Sigmoid colon (tissue), 6 donors: ENCODE measurements at regions not wholly inside any gene's neighbourhood (a gene's known extent, or its start where the extent isn't known, plus 50 kb on each side); places are given as distances from the start of the nearest gene placed in this dataset.

Experiments
- DNase-seq: peaks from one replicate; pipeline ENCODE4 v3.0.0-alpha.2; 2019
- H3K27ac ChIP-seq, 4 donors: fragments of 200-600 bp; sonication (generic); one replicate each; pipeline ENCODE4 v1.5.1; 2016 to 2019; ENCODE audit warnings: mild to moderate bottlenecking in 1 of 4
- H3K27me3 ChIP-seq, 3 donors: fragments of 200-600 bp; sonication (generic); one replicate each; pipeline ENCODE4 v1.5.1; 2019; ENCODE audit warnings: mild to moderate bottlenecking in 1 of 3
- H3K36me3 ChIP-seq, 4 donors: fragments of 200-600 bp; sonication (generic); one replicate each; pipeline ENCODE4 v1.5.1; 2016 to 2019
- H3K4me1 ChIP-seq, 4 donors: fragments of 200-600 bp; sonication (generic); one replicate each; pipeline ENCODE4 v1.5.1; 2017 to 2019
- H3K4me3 ChIP-seq, 4 donors: fragments of 200-600 bp; sonication (generic); one replicate each; pipeline ENCODE4 v1.5.1; 2017 to 2019; ENCODE audit warnings: mild to moderate bottlenecking in 2 of 4, moderate library complexity in 1 of 4
- H3K9me3 ChIP-seq, 4 donors: fragments of 200-600 bp in 3 of 4; sonication (generic) in 3 of 4; one replicate each; pipeline versions ENCODE4 v1.5.1 to v1.6.1; 2013 to 2019
- EP300 ChIP-seq, 4 donors: sonication (generic); formaldehyde crosslinking; IDR thresholded peaks; one replicate each; pipeline ENCODE4 v1.6.1; 2017; ENCODE audit warnings: antibody characterized with exemption in 4 of 4
- POLR2A ChIP-seq, 2 donors: fragments of 450-650 bp; IDR thresholded peaks; one replicate each; pipeline ENCODE4 v1.6.1; 2016; ENCODE audit warnings: antibody characterized with exemption in 2 of 2, mild to moderate bottlenecking in 2 of 2, moderate library complexity in 2 of 2
- POLR2AphosphoS5 ChIP-seq, 4 donors: sonication (generic); formaldehyde crosslinking; IDR thresholded peaks; one replicate each; pipeline ENCODE4 v1.6.1; 2017; ENCODE audit warnings: antibody characterized with exemption in 4 of 4
- WGBS, 2 donors: extraction: QIAGEN DNeasy Blood & Tissue Kit; methylation state at CpG; one replicate each; pipeline ENCODE4 v1.1.7; 2013; 5-methylcytosine and 5-hydroxymethylcytosine counted together
- intact Hi-C: fragments of 100-400 bp; cut with DNase I; formaldehyde crosslinking; loops from one replicate; pipeline ENCODE4 v1.15.1; 2023
- TF ChIP-seq, protein P1 (sequence below), 4 experiments: fragments of 450-650 bp in 3 of 4; fragments of 200-600 bp in 1 of 4; IDR thresholded peaks; one replicate each; pipeline ENCODE4 v1.5.1; 2016 to 2019; ENCODE audit warnings: antibody characterized with exemption in 4 of 4, mild to moderate bottlenecking in 3 of 4, moderate library complexity in 2 of 4
- donor health status: healthy with polysubstance abuse.
- donor health status: healthy.

GRCh38 chr7:26508481-26508880, 216.8 kb downstream of the SNX10 start:
- H3K27ac ChIP-seq: no peak overlapping the region
- TF ChIP-seq POLR2AphosphoS5 (IDR thresholded peaks at IDR 0.05): no peak
- WGBS, 2 donors: 23 to 62% methylated on average over 8 of the region's 8 CpGs
- no peaks in the 10 kb centered on the region for H3K9me3 ChIP-seq
- DNase-seq: no peak
- intact Hi-C loops: no loop called here
- peaks cover 0 to 3% (median 0%) of the 10 kb centered on the region in 3 donors for H3K27me3 ChIP-seq
- no peaks in the 10 kb centered on the region for H3K4me1 ChIP-seq
- no peaks in the 10 kb centered on the region for H3K36me3 ChIP-seq
- no peak overlapping the region for H3K4me3 ChIP-seq

DNA sequence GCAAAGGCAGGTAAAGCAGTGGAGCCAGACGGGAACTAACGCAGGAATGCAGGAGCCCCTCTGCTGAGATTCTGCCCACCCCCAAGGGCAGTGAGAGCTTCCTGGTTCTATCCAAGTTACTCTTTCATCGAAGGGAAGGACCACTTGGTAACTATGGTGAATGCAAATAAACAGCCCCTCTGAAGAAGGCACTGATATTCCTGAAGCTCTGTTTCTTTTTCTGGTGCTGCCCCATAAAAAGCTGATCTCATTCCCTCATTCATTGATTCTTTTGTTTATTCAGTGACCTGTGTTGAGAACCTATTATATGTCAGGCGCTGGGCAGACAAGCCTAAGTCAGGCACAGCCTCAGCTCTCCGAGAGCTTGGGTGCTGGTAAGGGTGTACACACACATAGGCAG, 217.3 kb downstream of the SNX10 start:
- intact Hi-C loops: no loop called here
- H3K9me3 ChIP-seq: no peaks in the 10 kb centered on the region
- H3K4me1 ChIP-seq: no peaks in the 10 kb centered on the region
- 18 to 70% methylated on average over 5 of the region's 5 CpGs for WGBS, 2 donors
- H3K27ac ChIP-seq: no peak overlapping the region
- no peak for DNase-seq
- TF ChIP-seq EP300 (IDR thresholded peaks at IDR 0.05) (no peak), POLR2A (IDR thresholded peaks at IDR 0.05) (no peak), POLR2AphosphoS5 (IDR thresholded peaks at IDR 0.05) (no peak)
- TF ChIP-seq, protein P1, sequence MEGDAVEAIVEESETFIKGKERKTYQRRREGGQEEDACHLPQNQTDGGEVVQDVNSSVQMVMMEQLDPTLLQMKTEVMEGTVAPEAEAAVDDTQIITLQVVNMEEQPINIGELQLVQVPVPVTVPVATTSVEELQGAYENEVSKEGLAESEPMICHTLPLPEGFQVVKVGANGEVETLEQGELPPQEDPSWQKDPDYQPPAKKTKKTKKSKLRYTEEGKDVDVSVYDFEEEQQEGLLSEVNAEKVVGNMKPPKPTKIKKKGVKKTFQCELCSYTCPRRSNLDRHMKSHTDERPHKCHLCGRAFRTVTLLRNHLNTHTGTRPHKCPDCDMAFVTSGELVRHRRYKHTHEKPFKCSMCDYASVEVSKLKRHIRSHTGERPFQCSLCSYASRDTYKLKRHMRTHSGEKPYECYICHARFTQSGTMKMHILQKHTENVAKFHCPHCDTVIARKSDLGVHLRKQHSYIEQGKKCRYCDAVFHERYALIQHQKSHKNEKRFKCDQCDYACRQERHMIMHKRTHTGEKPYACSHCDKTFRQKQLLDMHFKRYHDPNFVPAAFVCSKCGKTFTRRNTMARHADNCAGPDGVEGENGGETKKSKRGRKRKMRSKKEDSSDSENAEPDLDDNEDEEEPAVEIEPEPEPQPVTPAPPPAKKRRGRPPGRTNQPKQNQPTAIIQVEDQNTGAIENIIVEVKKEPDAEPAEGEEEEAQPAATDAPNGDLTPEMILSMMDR (IDR thresholded peaks at IDR 0.05): no peak
- H3K4me3 ChIP-seq: no peak overlapping the region
- peaks cover 0 to 3% (median 0%) of the 10 kb centered on the region in 3 donors for H3K27me3 ChIP-seq
- H3K36me3 ChIP-seq: no peaks in the 10 kb centered on the region

GRCh38 chr7:26510231-26510957, 218.7 kb downstream of the SNX10 start:
- Histone ChIP-seq H3K27ac (no peak overlapping the region), H3K4me3 (no peak overlapping the region), H3K9me3 (no peaks in the 10 kb centered on the region), H3K27me3 (no peaks in the 10 kb centered on the region), H3K4me1 (no peaks in the 10 kb centered on the region), H3K36me3 (no peaks in the 10 kb centered on the region)
- intact Hi-C loops: no loop called here
- WGBS, 2 donors: 87 to 93% methylated on average over 5 of the region's 5 CpGs
- TF ChIP-seq POLR2AphosphoS5 (IDR thresholded peaks at IDR 0.05) (no peak), POLR2A (IDR thresholded peaks at IDR 0.05) (no peak), EP300 (IDR thresholded peaks at IDR 0.05) (no peak)
- TF ChIP-seq, protein P1 (IDR thresholded peaks at IDR 0.05): no peak
- DNase-seq: no peak

GRCh38 chr7:26511866-26512265, 220.2 kb downstream of the SNX10 start:
- Histone ChIP-seq H3K9me3 (no peaks in the 10 kb centered on the region), H3K4me1 (no peaks in the 10 kb centered on the region), H3K4me3 (no peak overlapping the region), H3K27me3 (peaks cover 0 to 4% (median 0%) of the 10 kb centered on the region in 3 donors), H3K27ac (no peak overlapping the region), H3K36me3 (no peaks in the 10 kb centered on the region)
- TF ChIP-seq POLR2AphosphoS5 (IDR thresholded peaks at IDR 0.05) (no peak), POLR2A (IDR thresholded peaks at IDR 0.05) (no peak), EP300 (IDR thresholded peaks at IDR 0.05) (no peak)
- TF ChIP-seq, protein P1 (IDR thresholded peaks at IDR 0.05): no peak
- intact Hi-C loops: no loop called here
- 8 to 49% methylated on average over 6 of the region's 6 CpGs for whole genome bisulfite sequencing, 2 donors
- DNase-seq: no peak

- TF ChIP-seq, protein P1 (IDR thresholded peaks at IDR 0.05): no peak
- TF ChIP-seq POLR2A (IDR thresholded peaks at IDR 0.05) (no peak), EP300 (IDR thresholded peaks at IDR 0.05) (no peak), POLR2AphosphoS5 (IDR thresholded peaks at IDR 0.05) (no peak)
- Histone ChIP-seq H3K27me3 (peaks cover 0 to 4% (median 0%) of the 10 kb centered on the region in 3 donors), H3K27ac (no peak overlapping the region), H3K36me3 (no peaks in the 10 kb centered on the region), H3K4me1 (no peaks in the 10 kb centered on the region), H3K4me3 (no peak overlapping the region), H3K9me3 (no peaks in the 10 kb centered on the region)
- intact Hi-C loops: no loop called here
- 91 to 96% methylated on average over 3 of the region's 3 CpGs for WGBS, 2 donors
- no peak for DNase-seq
Measured at GRCh38 chr7:26512737-26513136, 221.1 kb downstream of the SNX10 start.
